ENCODE measurements at regions not wholly inside any gene's neighbourhood (a gene's known extent, or its start where the extent isn't known, plus 50 kb on each side); places are given as distances from the start of the nearest gene placed in this dataset.
"Not testable (repeated sequence)": the region's sequence is repeated elsewhere in the genome, so short reads cannot be mapped to it uniquely, and the experiment has no call there.

- peaks cover 0 to 18% (median 0%) of the 10 kb centered on the region in 3 donors for H3K4me1 ChIP-seq
- TF ChIP-seq POLR2AphosphoS5 (IDR thresholded peaks at IDR 0.05), result peak; percentile 37
- H3K4me3 ChIP-seq, result peak overlapping the region; percentile 4 to 52
- H3K36me3 ChIP-seq, H3K9me3 ChIP-seq, H3K27me3 ChIP-seq: not testable (repeated sequence)
- peak; percentile 94 for ATAC-seq
- WGBS, 2 donors (ENCODE audit: low coverage in 1 of 2), result 9 to 35% methylated on average over 6 to 8 of the region's 27 CpGs
- H3K27ac ChIP-seq, result peak overlapping the region in 2 of 4 donors; percentile 64 to 76
Measured at GRCh38 chr20:30579824-30580438, 677.5 kb upstream of the DEFB115 start.

- H3K27me3 ChIP-seq, H3K27ac ChIP-seq, H3K9me3 ChIP-seq, ATAC-seq, H3K4me3 ChIP-seq, H3K36me3 ChIP-seq: not testable (repeated sequence)
- WGBS, 2 donors (ENCODE audit: low coverage in 1 of 2), result 29 to 67% methylated on average over 6 to 7 of the region's 7 CpGs
- peaks cover 0 to 29% (median 0%) of the 10 kb centered on the region in 3 donors for H3K4me1 ChIP-seq
Measured at GRCh38 chr20:30581839-30582238, 675.6 kb upstream of the DEFB115 start.

- ATAC-seq, H3K9me3 ChIP-seq, H3K27me3 ChIP-seq, H3K4me3 ChIP-seq, H3K36me3 ChIP-seq: not testable (repeated sequence)
- WGBS, 2 donors (ENCODE audit: low coverage in 1 of 2), result 75 to 81% methylated on average over 4 of the region's 4 CpGs
- peaks cover 0 to 17% (median 0%) of the 10 kb centered on the region in 3 donors for H3K4me1 ChIP-seq
- H3K27ac ChIP-seq, result peak overlapping the region in 1 of 4 donors; percentile 77
Measured at GRCh38 chr20:30584403-30584802, 673.1 kb upstream of the DEFB115 start.

- not testable (repeated sequence) for H3K27me3 ChIP-seq, H3K36me3 ChIP-seq, H3K9me3 ChIP-seq
- Histone ChIP-seq H3K4me3 (peak overlapping the region; percentile 40 to 62), H3K4me1 (peaks cover 0 to 16% (median 0%) of the 10 kb centered on the region in 3 donors), H3K27ac (peak overlapping the region in 2 of 4 donors; percentile 61 to 77)
- no CpG with 5 or more reads among the region's 49 CpGs for WGBS, 2 donors (ENCODE audit: low coverage in 1 of 2)
- peak; percentile 11 to 37 for TF ChIP-seq POLR2A (IDR thresholded peaks at IDR 0.05)
- TF ChIP-seq, protein P1, sequence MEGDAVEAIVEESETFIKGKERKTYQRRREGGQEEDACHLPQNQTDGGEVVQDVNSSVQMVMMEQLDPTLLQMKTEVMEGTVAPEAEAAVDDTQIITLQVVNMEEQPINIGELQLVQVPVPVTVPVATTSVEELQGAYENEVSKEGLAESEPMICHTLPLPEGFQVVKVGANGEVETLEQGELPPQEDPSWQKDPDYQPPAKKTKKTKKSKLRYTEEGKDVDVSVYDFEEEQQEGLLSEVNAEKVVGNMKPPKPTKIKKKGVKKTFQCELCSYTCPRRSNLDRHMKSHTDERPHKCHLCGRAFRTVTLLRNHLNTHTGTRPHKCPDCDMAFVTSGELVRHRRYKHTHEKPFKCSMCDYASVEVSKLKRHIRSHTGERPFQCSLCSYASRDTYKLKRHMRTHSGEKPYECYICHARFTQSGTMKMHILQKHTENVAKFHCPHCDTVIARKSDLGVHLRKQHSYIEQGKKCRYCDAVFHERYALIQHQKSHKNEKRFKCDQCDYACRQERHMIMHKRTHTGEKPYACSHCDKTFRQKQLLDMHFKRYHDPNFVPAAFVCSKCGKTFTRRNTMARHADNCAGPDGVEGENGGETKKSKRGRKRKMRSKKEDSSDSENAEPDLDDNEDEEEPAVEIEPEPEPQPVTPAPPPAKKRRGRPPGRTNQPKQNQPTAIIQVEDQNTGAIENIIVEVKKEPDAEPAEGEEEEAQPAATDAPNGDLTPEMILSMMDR (IDR thresholded peaks at IDR 0.05), result peak; percentile 40 to 85 (median 72)
- peak; percentile 74 for ATAC-seq
Measured at GRCh38 chr20:30585244-30585796, 672.1 kb upstream of the DEFB115 start.

GRCh38 chr20:30586178-30586577 lies 671.3 kb upstream of the DEFB115 start:
- 80% methylated on average over 1 of the region's 30 CpGs; no CpG with 5 or more reads in 1 of the 2 donors for WGBS, 2 donors (ENCODE audit: low coverage in 1 of 2)
- not testable (repeated sequence) for H3K36me3 ChIP-seq, H3K27me3 ChIP-seq, ATAC-seq, H3K9me3 ChIP-seq
- Histone ChIP-seq H3K4me3 (peak overlapping the region; percentile 29 to 62), H3K4me1 (peaks cover 0 to 16% (median 0%) of the 10 kb centered on the region in 3 donors), H3K27ac (peak overlapping the region in 2 of 4 donors; percentile 61 to 77)

DNA sequence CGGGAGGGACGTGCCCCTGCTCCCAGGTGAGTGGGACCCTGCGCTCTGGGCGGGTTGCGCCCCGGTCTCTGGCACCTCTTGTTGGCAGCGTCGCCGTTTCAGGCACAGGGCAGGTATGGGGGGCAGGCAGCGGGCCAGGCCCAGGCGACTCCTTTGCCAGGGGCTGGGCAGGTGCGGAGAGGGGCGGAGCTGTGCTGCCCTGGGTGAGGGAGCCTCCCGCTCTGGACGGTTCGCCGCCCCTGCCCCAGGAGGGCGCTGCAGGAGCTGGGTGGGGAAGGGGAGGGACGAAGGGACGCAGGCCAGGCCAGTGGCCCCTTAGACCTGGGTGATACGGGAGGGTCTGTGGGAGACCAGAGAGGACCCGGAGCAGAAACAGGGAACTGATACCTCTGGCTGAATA lies 663.9 kb upstream of the DEFB115 start:
- Histone ChIP-seq H3K27me3 (peaks cover 6% of the 10 kb centered on the region), H3K9me3 (no peaks in the 10 kb centered on the region), H3K27ac (no peak overlapping the region), H3K4me1 (no peaks in the 10 kb centered on the region), H3K4me3 (no peak overlapping the region), H3K36me3 (no peaks in the 10 kb centered on the region)
- no peak for ATAC-seq
- TF ChIP-seq POLR2A (IDR thresholded peaks at IDR 0.05) (no peak), EP300 (IDR thresholded peaks at IDR 0.05) (no peak), POLR2AphosphoS5 (IDR thresholded peaks at IDR 0.05) (no peak)
- TF ChIP-seq, protein P1 (IDR thresholded peaks at IDR 0.05), result no peak
- WGBS, 2 donors (ENCODE audit: low coverage in 1 of 2), result 59 to 83% methylated on average over 6 to 10 of the region's 22 CpGs

DNA sequence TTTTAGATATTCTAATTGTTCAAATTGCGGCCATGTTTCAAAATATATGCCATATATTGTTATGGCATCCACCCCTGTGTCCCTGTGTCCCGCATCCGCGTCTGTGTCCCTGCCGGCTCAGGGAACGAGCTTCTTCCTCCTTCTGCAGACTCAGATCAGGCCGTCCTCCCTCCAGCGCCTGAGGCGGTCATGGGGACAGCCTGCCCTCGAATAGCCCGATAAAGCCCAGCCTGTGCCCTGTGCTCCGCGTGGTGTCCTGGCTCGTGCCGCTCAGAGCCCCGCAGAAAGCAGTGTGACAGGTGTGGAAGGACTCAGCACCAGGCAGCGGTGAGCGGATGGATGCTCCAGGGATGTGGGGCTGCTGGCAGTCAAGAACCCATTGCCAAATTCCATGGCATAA lies 663.4 kb upstream of the DEFB115 start:
- Histone ChIP-seq H3K4me3 (no peak overlapping the region), H3K4me1 (no peaks in the 10 kb centered on the region), H3K36me3 (no peaks in the 10 kb centered on the region), H3K9me3 (no peaks in the 10 kb centered on the region), H3K27ac (no peak overlapping the region), H3K27me3 (peaks cover 10% of the 10 kb centered on the region)
- no peak for TF ChIP-seq POLR2A (IDR thresholded peaks at IDR 0.05)
- TF ChIP-seq EP300 (IDR thresholded peaks at IDR 0.05), result no peak
- TF ChIP-seq, protein P1 (IDR thresholded peaks at IDR 0.05), result no peak
- no peak for TF ChIP-seq POLR2AphosphoS5 (IDR thresholded peaks at IDR 0.05)
- ATAC-seq, result no peak
- WGBS, 2 donors (ENCODE audit: low coverage in 1 of 2), result 86 to 88% methylated on average over 6 to 9 of the region's 18 CpGs
